Hematopoietic multipotent progenitor cell (in vitro differentiated cells): ENCODE measurements at regions not wholly inside any gene's neighbourhood (a gene's known extent, or its start where the extent isn't known, plus 50 kb on each side); places are given as distances from the start of the nearest gene placed in this dataset.
A peak's percentile ranks its signal among the peaks of the same experiment; 100 is the strongest.

ENCODE experiments used
- DNase-seq, 3 donors: peaks; one replicate each; pipeline ENCODE4 v3.0.0-alpha.2; 2011 to 2015; ENCODE audit warnings: low read depth in 2 of 3, low spot score in 2 of 3

DNA sequence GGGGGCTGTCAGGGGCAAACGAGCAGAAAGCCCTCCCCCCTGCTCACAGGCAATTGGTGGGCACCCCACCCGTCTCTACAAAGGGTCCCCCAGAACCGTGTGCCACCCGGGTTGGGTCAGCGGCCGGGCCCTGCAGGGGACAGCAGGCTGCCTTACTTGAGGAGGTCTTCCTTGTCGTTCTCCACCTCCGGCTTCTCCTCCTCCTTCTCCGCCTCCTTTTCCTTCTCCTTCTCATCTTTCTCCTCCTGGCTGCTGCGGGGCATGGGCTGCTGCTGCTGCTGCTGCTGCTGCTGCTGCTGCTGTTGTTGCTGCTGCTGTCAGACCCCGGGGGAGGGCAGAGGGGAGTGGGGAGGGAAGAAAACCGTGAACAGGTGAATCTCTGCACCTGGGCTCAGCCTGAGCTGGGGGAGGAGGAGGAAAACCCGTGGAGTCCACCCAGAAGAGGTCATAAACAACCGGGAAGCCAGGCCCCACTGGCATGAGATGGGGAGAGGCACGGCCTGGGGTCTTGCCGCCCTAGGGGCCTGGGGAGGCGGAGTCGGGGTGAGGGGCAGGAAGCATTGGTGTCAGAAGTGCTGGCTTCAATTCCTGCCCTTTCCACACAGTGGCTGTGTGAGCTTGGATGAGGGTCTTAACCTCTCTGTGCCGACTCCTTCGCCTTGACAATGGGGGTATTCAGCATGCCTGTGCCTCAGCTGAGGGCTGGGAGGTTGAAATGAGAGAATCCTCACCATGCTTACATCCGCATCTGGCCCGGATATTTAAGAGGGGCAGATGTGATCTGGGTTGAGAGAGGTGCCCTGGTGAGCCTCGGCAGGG lies 107.6 kb downstream of the RFLNA start:
- no peak for DNase-seq

DNA sequence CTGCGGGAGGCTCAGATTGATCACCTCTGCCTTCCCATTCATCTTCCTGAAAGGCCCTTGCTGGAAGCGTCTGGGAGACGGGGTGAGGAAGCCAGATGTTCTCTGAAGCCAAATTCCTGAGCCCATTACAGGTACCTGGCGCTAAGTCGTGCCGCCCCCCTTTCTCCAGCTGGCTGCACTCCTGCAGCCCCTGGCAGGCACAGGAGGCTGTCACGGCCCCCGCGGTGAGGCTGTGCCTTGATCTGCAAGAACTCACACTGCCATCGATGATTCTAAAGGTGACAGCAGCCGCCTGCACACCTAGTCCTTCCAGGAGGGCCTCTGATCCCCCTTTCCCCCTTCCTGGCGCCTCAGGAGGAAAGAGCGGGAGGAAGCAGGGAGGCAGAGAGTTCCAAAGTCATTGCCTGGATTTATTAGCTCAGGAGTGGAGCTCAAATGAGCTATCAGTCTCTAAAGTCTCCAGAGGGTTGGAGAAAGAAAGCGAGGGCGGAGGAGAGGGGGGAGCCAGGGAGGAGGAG lies 106.9 kb downstream of the RFLNA start:
- no peak for DNase-seq

DNA sequence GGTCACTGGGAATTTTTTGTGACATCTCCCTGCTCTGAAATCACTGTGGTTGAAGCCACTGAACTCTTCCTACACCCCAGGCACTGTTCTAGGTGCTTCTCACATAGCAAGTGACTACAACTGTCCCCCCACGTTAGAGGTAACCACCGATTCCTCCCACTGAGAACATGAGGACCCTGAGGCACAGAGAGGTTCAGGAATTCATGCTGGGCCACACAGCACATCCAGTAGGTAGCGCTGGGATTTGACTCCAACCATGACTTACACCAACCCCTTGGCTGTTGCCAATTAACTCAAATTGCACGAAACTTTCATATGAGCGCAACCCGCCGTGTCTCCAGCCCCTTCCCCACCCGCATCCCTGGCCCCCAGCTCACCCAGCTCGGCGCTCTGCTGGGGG lies 105.2 kb downstream of the RFLNA start:
- no peak for DNase-seq

DNA sequence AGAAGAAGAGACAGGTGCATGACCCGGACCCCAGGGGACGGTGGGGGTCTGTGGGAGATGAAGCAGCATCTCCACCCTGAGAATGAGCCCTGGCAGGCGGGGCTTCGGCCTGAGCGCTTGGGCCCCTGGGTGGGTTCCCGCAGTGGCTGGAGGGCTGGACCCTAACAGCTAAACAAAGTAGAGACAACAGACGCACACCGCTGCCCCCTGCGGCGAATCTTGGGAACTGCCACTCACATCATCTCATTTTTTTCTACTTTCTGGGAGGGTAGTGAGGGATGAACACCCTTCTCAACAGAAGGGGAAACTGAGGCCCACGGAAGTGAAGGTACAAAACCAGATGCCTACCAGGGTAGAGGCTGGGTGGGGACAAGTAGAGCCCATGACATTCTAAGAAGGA lies 104.7 kb downstream of the RFLNA start:
- peak in 1 of 3 donors; percentile 30 for DNase-seq

DNA sequence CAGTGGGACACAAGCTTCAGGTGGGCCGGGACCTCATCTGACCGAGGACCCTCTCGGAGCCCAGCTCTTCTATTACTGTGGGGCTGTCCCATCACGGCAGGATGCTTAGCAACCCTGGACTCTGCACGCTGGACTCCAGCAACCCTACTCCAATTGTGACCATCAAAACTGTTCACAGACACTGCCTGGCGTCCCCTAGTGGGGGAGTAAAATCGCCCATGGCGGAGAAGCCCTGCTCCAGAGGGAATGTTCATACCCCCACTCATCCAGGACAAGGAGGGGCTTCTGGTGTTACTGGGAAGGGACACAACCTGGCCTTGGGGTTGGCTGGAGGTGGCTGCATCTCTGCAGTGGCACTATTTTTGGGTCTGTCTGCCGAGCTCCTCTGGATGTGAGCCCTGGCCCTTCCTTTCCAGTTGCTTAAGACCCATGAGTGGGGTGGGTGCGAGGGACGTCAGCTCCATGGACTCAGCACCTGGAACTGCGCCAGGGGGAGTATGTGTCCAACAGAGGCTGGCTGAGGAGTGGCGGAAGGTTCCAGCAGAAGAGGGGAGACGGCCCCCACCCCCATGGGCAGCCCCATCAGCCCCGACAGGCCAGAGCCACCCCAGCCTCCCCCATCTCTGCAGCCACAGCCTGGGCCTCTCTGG lies 103.8 kb downstream of the RFLNA start:
- DNase-seq: no peak

DNA sequence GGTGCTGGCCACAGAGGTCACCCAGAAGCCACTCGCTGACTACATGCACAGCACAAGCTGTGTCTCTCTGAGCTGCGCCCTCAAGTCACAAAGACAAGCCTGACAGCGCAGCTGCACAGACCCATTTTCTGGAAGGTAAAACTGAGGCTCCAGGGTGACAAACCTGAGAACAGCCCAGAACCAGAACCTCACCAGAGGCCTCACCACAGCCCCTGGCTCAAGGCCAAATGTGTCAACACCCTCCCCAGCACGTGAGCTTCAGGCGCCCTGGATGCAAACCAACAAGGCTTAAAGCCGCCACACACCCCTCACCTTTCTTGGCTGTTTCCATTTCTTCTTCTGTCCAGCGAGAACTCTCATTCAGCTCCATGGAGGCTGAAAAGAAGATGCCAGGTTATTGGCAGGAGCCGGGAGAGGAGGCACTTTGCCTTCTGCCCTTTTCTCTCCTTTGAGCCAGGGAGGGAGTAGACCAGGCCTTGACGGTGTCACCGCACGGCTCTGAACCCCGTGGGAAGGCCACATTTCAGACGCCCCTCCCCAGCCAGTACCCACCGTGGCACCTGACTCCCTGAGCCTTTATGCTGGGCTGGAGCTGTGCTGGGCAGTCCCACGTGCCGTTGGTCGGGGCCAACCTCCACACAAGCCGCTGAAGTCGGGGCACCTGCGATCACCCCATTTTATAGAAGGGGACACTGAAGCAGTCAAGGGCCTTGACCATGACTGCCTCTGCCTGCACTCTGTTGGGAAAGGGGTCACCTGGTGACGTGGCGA lies 103.1 kb downstream of the RFLNA start:
- DNase-seq: peak in 1 of 3 donors; percentile 29

DNA sequence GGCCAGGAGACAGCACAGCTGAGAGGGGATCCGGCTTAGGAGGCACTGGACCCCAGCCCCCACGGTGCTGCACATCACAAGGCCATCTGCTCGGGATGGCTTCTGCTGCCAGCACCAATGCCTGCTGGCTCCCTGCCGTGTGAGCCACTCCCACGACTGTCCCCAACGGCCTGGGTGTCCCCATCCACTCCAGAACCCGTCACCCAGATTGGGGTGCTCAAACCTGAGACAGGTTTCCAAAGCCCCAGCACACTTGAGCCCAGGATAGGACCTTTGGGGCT lies 102.4 kb downstream of the RFLNA start:
- no peak for DNase-seq

DNA sequence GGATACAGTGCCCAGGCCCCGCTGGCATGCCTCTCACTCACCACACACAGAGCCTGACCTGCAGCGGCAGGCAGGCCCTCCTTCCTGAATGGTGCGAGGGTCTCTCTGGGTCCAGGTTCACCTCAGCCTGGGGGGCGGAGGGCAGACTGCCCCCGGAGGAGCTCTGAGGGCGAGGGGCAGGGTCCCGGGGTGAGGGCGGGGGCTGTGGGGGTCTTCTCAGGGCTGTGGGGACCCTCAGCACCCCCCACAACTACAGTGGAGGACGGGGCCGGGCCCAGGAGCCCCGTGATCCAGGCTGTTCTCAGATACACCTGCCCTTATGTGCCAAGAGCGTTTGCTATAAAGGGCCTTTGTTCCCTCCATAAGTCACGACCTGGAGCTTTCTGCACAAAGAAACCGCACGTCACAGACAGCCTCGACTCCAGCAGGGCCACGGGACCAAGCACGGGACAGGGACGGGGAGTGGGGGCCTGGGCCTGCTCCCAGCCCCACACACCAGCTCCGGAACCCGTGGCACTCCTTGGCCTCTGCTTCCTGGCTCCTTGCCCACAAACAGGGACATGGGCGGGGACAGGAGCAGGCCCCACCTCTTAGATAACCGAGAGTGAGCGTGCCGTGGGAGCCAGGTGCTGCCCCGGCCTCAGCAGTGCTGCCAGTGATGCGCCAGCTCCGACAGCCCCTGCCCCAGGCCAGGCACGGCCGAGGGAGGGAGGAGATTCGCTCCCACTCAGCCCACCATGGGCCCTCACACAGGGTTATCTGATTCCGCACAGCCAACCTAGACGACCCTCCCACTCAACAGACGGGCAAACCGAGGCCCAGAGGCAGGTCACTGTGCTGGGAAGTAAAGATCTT lies 101.9 kb downstream of the RFLNA start:
- DNase-seq: no peak

DNA sequence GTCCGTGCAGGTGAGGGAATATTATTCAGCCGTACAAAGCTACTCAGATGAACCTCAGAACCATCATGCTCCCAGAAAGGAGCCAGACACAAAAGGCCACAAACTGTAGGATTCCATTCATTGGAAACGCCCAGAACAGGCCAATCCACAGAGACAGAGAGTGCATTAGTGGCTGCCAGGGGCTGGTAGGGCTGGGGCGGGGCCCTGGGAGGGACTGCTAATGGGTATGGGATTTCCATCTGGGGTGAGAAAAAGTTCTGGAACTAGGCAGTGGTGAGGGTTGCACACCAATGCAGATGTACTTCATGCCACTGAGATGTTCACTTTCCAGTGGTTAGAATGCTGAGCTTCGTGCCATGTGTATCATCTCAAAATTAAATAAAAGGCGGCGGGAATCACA lies 101.1 kb downstream of the RFLNA start:
- DNase-seq: no peak

DNA sequence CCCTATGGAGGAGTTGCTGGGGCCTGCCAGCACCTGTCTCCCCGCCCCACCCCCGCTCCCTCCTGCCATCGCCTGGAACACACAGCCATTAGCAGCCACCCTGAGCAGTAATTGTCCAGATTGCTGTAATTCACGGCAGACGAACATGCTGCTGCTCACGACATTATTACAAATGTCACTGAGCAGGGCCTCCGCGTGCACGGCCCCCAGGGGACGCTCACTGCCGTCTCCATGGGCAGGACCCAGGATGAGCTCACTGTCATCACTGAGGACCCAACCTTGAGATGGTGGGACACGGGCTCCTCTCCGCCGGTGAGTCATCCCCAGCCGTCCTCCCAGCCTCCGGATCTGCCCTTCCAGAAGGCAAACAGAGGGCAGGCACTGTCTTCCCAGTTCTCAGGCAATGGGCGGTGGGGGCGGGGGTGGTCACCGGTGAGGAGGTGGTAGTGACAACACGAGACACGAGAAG lies 100.4 kb downstream of the RFLNA start:
- no peak for DNase-seq

DNA sequence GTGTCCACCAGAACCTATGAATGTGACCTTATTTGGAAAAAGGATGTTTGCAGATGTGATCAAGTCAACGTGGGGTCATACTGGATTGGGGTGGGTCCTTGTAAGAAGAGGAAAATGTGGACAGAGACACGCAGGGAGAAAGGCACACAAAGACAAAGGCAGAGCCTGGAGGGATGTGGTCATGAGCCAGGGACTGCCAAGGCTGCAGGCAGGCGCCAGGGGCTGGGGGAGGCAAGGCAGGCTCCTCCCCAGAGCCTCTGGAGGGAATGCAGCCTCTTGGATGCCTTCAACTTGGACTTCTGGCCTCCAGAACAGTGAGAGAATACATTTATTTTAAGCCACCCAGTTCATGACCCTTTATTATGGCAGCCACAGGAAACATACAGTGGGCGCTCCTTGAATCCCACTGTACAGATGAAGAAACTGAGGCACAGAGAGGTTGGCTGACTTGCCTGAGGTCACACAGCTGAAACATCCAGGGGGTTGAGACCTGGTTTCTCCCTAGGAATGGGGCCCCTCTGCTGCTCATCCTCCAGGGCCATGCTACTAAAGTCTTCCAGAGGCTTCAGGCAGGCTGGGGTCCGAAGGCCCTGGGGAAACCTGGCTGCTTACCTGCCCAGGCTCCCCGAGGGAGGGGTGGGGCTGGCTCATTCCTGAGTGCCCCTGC lies 99.7 kb downstream of the RFLNA start:
- DNase-seq: no peak

DNA sequence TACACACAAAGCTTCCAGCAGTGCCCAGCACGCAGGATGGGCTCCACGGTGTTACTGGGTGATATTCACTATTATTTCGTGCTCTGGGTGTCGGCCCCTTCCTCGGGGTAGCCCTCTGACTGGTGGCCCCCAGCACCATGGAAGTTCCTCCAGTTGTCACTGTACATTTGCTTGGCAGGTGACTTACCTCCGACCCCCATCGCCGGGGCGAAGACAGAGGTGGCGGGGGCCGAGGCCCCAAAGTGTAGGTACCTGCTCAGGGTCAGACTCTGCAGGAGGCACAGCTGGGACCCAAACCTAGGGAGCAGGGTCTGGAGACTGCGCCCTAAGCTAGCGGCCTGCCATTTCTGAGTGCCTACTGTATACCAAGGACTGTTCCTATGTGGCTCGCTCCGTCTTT lies 98.9 kb downstream of the RFLNA start:
- no peak for DNase-seq

DNA sequence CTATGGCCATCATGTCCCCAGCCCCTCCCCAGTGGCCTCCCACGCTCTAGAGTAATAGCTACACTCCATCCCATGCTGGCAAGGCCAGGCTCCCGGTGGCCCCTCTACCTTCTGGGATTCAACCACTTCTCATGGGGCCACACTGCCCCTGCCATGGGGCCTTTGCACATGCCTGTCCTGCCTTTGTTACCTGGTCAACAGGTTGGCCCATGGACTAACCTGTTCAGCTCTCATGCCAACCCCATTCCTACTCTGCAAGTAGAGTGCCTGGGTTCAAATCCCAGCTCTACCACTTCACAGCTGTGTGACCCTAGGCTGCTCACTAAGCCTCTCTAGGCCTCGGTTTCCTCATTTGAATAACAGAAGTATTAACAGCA lies 98.5 kb downstream of the RFLNA start:
- DNase-seq: no peak

DNA sequence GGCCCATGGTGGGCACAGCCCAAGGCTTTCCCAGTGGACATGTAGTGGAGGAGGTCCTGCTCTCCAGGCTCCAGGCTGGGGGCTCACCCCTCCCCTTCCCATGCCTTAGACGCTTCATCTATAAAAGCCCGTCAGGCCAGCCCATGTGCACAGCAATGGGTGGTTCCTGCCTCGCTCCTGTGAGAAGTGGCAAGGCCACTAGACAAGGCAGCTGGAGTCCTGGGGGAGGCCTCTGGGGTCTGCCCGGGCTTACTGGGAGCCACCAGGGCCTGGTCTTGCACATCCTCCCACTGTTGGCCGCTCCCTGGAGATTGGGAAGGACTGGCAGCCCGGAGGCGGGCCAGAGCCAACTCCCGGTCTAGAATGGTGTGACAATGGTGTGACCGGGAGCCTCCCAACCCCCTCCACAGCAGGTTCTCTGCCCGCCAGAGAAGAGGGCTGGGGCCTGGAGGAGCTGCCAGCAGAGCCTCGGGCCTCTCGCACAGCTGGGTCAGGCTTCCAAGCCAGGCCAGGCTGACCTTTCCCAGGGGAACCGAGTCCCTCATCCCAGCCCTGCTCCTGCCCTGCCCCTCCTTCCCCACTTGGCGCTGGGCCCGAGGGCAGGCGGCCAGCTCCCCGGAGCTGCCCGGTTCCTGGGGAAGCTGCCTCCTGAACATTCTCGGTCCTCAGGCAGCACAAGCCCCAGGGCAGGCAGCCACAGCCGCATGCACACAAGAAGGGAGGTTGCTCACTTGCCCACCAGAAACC lies 97.9 kb downstream of the RFLNA start:
- DNase-seq: no peak

DNA sequence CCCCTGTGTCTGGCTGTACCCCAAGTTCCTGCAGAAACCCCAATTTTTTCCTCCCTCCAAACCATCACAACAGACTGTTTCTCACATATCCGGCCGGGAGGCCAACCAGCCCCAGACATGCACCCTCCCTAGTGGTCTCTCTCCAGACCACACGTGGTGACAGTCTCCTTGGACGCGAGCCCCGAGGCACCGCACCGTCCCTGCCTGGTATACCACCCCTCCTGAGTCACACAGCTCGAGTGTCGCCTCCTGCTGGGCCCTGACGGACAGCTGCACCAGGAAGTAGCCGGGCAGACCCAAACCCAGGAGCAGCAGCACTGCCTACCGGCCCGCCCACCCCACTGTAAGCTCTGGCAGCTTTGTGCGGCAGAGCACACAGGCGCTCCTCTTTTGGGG lies 97.4 kb downstream of the RFLNA start:
- peak in 2 of 3 donors; percentile 83 to 84 for DNase-seq

DNA sequence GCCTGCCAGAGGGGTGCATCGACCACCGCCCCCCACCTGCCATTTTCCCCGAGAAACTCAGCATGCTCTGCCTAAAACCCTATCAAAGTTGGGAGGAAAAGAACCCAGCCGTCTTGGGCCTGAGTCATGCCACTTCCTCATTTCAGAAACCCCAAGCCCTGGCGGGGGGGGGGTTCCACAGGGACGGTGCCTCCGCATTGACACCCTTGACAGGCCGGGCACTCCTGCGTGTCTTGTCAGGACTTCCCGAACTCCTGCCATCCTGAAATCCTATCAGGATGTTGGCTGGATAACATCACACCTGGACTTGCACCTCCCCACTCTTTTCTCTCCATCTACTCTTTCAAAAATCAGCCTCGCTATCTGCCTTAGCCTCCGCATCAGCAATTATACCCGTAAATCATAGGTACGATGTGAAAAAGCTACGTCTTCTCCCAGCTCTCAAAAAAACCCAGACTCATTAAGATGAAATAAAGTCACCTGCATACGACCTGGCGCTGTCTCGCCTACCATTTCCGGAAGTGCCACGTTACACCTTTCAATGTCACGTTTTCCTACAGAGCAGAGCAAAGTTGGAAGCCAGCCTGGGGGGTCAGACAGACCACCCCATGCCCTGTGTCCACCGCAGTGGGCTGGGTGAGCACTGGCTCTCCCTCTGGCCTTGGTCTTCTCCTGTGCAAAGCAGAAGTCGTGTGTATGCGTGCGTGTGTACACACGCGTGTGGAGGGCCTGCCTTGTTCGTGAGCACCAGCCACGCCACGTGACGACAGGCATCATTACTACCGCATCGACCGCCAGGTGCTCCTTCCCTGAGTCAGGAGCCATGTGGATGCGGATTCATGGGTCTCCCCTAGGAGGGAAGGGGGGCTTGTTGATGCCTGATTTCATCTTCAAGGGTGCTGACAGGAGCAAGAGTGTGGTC lies 96.7 kb downstream of the RFLNA start:
- peak; percentile 13 to 92 (median 90) for DNase-seq

DNA sequence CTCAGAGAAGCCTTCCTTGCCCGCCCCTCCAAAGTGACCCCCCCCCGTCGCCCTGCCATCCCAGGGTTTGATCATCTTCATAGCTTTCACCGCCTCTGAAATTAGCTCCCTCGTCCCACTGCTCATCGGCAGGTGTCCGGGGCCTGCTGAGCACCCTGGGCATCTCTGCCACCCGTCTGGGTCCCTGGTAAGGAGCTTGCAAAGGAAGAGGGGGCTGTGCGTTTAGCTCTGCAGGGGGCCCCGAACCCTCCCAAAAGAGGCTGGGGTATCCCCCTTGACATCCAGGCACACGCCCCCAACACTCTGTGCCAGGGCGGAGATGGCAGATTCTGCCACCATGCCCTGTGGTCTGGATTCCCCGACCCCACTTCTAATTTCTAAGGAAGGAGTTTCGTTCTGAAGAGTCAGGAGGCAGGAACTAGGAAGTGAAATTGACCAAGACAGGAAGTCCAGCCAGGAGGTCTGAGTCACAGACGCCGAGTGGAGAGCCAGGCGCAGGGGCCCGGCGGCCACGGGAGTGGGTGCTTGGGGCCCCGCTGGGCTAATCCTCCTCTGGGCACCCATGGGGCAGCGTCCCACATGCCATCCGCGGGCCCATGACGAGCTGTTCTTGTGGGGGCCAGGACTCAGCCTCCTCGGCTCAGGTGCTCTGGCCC lies 95.7 kb downstream of the RFLNA start:
- DNase-seq: peak in 2 of 3 donors; percentile 7 to 36
